Fibroblast of villous mesenchyme (primary cell): ENCODE measurements at regions not wholly inside any gene's neighbourhood (a gene's known extent, or its start where the extent isn't known, plus 50 kb on each side); places are given as distances from the start of the nearest gene placed in this dataset.

Source experiments
- DNase-seq: peaks from one replicate; pipeline ENCODE4 v3.0.0-alpha.2; 2010; ENCODE audit warnings: low read depth
- H3K4me3 ChIP-seq: 2 replicates; pipeline ENCODE4 v1.5.1; 2011; ENCODE audit warnings: low read depth, mild to moderate bottlenecking, low read length
- CTCF ChIP-seq: IDR thresholded peaks from 2 replicates; pipeline ENCODE4 v1.5.1; 2012; ENCODE audit warnings: low read depth, mild to moderate bottlenecking, low read length; ENCODE audit not compliant: insufficient read depth

- TF ChIP-seq CTCF = no peak
- DNase-seq = no peak
- H3K4me3 ChIP-seq = no peak overlapping the region
Observed at GRCh38 chr7:68125168-68125567, 1128.5 kb downstream of the TYW1 start.

DNA sequence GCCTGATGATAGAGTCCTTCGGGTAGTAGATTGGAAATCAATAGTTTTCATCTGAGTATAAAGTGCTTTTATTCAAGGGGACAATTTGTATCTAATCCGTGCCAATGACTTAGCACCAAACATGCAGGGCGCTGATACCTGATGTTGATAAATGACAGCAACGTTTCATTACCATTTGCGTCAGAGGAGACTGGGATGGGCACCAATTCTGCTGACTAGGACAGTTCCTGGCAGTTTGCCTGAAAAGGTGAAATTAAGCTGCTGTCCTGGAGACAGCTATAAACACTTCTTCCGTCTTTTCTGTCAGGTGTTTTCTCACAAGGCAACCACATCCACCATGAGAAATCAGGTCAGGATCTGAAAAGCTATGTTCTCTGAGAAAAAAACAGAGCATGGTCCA is 1136.4 kb downstream of the TYW1 start:
- no peak for DNase-seq
- H3K4me3 ChIP-seq = no peak overlapping the region
- no peak for TF ChIP-seq CTCF

DNA sequence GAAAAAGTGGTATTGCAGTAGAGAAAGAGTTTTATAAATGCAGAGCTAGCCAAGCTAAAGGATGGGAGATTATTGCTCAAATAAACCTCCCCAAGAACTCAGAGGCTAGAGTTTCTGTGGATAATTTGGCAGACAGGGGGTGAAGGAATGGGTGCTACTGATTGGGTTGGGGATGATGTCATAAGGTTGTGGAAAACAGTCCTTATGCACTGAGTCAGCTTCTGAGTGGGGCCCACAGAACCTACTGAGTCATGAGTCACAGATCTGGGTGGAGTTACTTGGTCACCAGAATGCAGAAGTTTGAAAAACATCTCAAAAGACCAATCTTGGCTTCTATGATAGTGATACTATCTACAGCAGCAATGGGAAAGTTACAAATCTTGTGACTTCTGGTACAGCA is 1146.7 kb downstream of the TYW1 start:
- no peak for TF ChIP-seq CTCF
- DNase-seq = no peak

DNA sequence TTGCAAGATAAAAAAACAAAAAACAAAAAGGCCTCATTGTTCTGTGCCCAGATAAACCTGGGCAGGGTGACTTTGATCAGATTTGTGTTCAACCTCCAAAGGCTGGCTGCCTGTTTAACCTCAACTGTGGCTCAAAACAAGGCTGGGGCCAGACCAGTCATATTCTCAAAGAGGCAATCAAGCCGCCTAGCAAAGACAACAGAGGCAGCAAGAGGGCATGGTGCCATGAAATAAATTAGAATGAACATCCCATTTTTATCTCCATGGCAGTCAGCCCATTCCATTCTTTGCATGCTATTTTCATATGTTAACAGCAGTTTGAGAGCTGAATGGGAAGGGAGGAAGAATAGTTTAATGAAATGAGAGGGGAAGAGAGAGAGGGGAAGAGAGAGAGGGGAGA is 1150.3 kb downstream of the TYW1 start:
- no peak overlapping the region for H3K4me3 ChIP-seq
- TF ChIP-seq CTCF = no peak
- DNase-seq = no peak

More for the DNA sequence above, 1146.7 kb downstream of the TYW1 start:
- no peak overlapping the region for H3K4me3 ChIP-seq

DNA sequence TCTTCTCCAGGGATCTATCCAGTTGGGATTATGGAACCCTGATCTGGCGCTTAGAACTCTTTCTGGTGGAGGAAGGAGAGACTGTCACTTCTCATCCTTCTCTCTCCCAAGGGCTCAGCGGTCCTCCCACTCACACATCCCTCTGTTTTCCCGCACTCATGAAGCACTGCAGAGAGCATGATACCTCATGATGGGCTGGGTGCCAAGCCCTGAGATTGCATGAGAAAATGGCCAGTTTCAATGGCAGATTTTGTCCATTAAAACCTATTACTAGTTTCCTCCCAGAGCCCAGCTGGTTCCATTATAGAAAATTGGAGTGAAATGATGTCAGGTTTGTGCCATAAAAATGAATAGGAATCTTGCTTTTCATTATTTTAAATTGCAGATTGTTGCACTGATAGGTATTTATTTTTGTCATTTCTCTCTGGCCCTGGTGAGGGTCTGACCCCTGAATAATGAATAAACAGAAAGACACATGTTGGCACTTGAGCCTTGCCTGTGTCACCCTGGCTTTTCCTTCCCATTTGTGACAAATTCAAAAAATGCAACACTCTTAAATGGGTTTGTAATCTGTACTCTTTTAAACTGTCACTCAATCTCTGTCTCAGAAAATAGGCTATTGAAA is 1151.1 kb downstream of the TYW1 start:
- H3K4me3 ChIP-seq = no peak overlapping the region
- DNase-seq = no peak
- TF ChIP-seq CTCF = no peak

GRCh38 chr7:68148440-68148839 is 1151.8 kb downstream of the TYW1 start:
- no peak for TF ChIP-seq CTCF
- no peak for DNase-seq
- H3K4me3 ChIP-seq = no peak overlapping the region

GRCh38 chr7:68152205-68152604 is 1155.6 kb downstream of the TYW1 start:
- no peak overlapping the region for H3K4me3 ChIP-seq
- DNase-seq = no peak
- TF ChIP-seq CTCF = no peak
